ENCODE measurements at regions not wholly inside any gene's neighbourhood (a gene's known extent, or its start where the extent isn't known, plus 50 kb on each side); places are given as distances from the start of the nearest gene placed in this dataset.

- DNase-seq (no peak), ATAC-seq (ENCODE audit: low read depth) (no peak)
- Histone ChIP-seq H3K9me3 (ENCODE audit: control extremely low read depth in 1 of 3, control insufficient read depth in 2 of 3, insufficient read depth in 1 of 3, low read length in 2 of 3) (peaks cover 0 to 22% (median 0%) of the 10 kb centered on the region in 3 donors), H3K79me2 (ENCODE audit: control insufficient read depth, insufficient read depth, low read length) (no peaks in the 10 kb centered on the region), H3K27me3 (replicated peaks in 1 of 4; ENCODE audit: control extremely low read depth in 1 of 4, control insufficient read depth in 3 of 4, insufficient read depth in 4 of 4, low read length in 3 of 4) (no peaks in the 10 kb centered on the region), H3K36me3 (replicated peaks in 1 of 2; ENCODE audit: control extremely low read depth in 1 of 2, control insufficient read depth in 1 of 2, extremely low read depth in 1 of 2, insufficient read depth in 2 of 2, low read length in 1 of 2) (no peaks in the 10 kb centered on the region), H3K4me1 (ENCODE audit: control insufficient read depth in 2 of 2, insufficient read depth in 2 of 2, low read length in 2 of 2) (no peaks in the 10 kb centered on the region), H2AFZ (ENCODE audit: insufficient read depth, low read depth, low read length, poor library complexity, severe bottlenecking) (no peak overlapping the region), H3K9ac (ENCODE audit: low read length) (no peak overlapping the region), H3K4me3 (ENCODE audit: control extremely low read depth in 1 of 5, extremely low read depth in 1 of 5, insufficient read depth in 1 of 5, low read depth in 2 of 5, low read length in 4 of 5) (no peak overlapping the region), H3K4me2 (replicated peaks; ENCODE audit: low read depth, low read length, poor library complexity, severe bottlenecking) (no peak overlapping the region), H3K27ac (ENCODE audit: low read length in 2 of 2) (no peak overlapping the region), H4K20me1 (ENCODE audit: control insufficient read depth, insufficient read depth, low read length, poor library complexity, severe bottlenecking) (no peaks in the 10 kb centered on the region)
- 96% methylated on average over 13 of the region's 14 CpGs for WGBS (ENCODE audit: insufficient coverage)
- Mint-ChIP-seq H3K27ac (no peak overlapping the region), H3K4me3 (no peak overlapping the region), H3K27me3 (no peaks in the 10 kb centered on the region), H3K9me3 (ENCODE audit: insufficient read depth) (peaks cover 7% of the 10 kb centered on the region), H3K4me1 (no peaks in the 10 kb centered on the region)
- intact Hi-C loops (cut with micrococcal nuclease), result no loop called here
- ChIA-PET POLR2A (no interaction called here), CTCF (no interaction called here)
- no peak for TF ChIP-seq EZH2 (IDR thresholded peaks at IDR 0.05; ENCODE audit: borderline replicate concordance, insufficient read depth, low read depth, low read length, poor library complexity, severe bottlenecking)
- no peak for TF ChIP-seq CTCF (IDR thresholded peaks at IDR 0.05)
These were observed 246.0 kb upstream of the SHH start for GRCh38 chr7:156058248-156058647.

GRCh38 chr7:156056534-156056933 lies 244.3 kb upstream of the SHH start:
- CTCF ChIA-PET, result no interaction called here
- no peaks in the 10 kb centered on the region for H3K79me2 ChIP-seq (ENCODE audit: control insufficient read depth, insufficient read depth, low read length)
- H3K36me3 ChIP-seq (replicated peaks in 1 of 2; ENCODE audit: control extremely low read depth in 1 of 2, control insufficient read depth in 1 of 2, extremely low read depth in 1 of 2, insufficient read depth in 2 of 2, low read length in 1 of 2), result no peaks in the 10 kb centered on the region
- Mint-ChIP-seq H3K4me1 (no peaks in the 10 kb centered on the region), H3K27ac (no peak overlapping the region), H3K4me3 (no peak overlapping the region), H3K9me3 (ENCODE audit: insufficient read depth) (peaks cover 7% of the 10 kb centered on the region), H3K27me3 (no peaks in the 10 kb centered on the region)
- WGBS (ENCODE audit: insufficient coverage), result 92% methylated on average over 6 of the region's 8 CpGs
- H3K9me3 ChIP-seq (ENCODE audit: control extremely low read depth in 1 of 3, control insufficient read depth in 2 of 3, insufficient read depth in 1 of 3, low read length in 2 of 3), result peaks cover 0 to 22% (median 0%) of the 10 kb centered on the region in 3 donors
- H4K20me1 ChIP-seq (ENCODE audit: control insufficient read depth, insufficient read depth, low read length, poor library complexity, severe bottlenecking), result no peaks in the 10 kb centered on the region
- no peaks in the 10 kb centered on the region for H3K27me3 ChIP-seq (replicated peaks in 1 of 4; ENCODE audit: control extremely low read depth in 1 of 4, control insufficient read depth in 3 of 4, insufficient read depth in 4 of 4, low read length in 3 of 4)
- intact Hi-C loops (cut with micrococcal nuclease), result no loop called here
- H3K4me1 ChIP-seq (ENCODE audit: control insufficient read depth in 2 of 2, insufficient read depth in 2 of 2, low read length in 2 of 2), result no peaks in the 10 kb centered on the region
- POLR2A ChIA-PET, result no interaction called here
- no peak for ATAC-seq (ENCODE audit: low read depth)
- no peak overlapping the region for H3K4me2 ChIP-seq (replicated peaks; ENCODE audit: low read depth, low read length, poor library complexity, severe bottlenecking)
- H2AFZ ChIP-seq (ENCODE audit: insufficient read depth, low read depth, low read length, poor library complexity, severe bottlenecking), result no peak overlapping the region
- H3K27ac ChIP-seq (ENCODE audit: low read length in 2 of 2), result no peak overlapping the region
- DNase-seq, result no peak
- TF ChIP-seq CTCF (IDR thresholded peaks at IDR 0.05), result no peak
- no peak for TF ChIP-seq EZH2 (IDR thresholded peaks at IDR 0.05; ENCODE audit: borderline replicate concordance, insufficient read depth, low read depth, low read length, poor library complexity, severe bottlenecking)
- H3K4me3 ChIP-seq (ENCODE audit: control extremely low read depth in 1 of 5, extremely low read depth in 1 of 5, insufficient read depth in 1 of 5, low read depth in 2 of 5, low read length in 4 of 5), result no peak overlapping the region
- no peak overlapping the region for H3K9ac ChIP-seq (ENCODE audit: low read length)

Measured in B cell (primary cell).